K562 (cell line): ENCODE measurements at regions not wholly inside any gene's neighbourhood (a gene's known extent, or its start where the extent isn't known, plus 50 kb on each side); places are given as distances from the start of the nearest gene placed in this dataset.

ENCODE experiments used
- ATAC-seq: fragments of 200-7000 bp; cut with Tn5 transposase; 3 replicates; pipeline ENCODE4 v1.9.1; 2020; ENCODE audit warnings: moderate library complexity
- BruUV-seq: library from RNA; stranded (reverse); fragments of 400-500 nt; replicated peaks from 2 replicates; lab custom pipeline; 2021; lab: Mats Ljungman, UMichigan
- CTCF ChIA-PET: fragments of 300-600 bp; formaldehyde crosslinking; extraction: SDS; loops from one replicate; lab custom pipeline; 2021; ENCODE audit warnings: low intra/inter-chr PET ratio; lab: Yijun Ruan, JAX
- POLR2A ChIA-PET: fragments of 300-600, 350-650 bp; sonication (Branson Sonifier 250); formaldehyde crosslinking; extraction: SDS; loops from one replicate; lab custom pipeline; 2021; ENCODE audit warnings: antibody characterized with exemption, inconsistent platforms; lab: Yijun Ruan, JAX
- DNase-seq, 4 experiments: peaks; one replicate each; pipeline versions ENCODE4 v3.0.0 to v3.0.0-alpha.2; 2011 to 2018; ENCODE audit warnings: low spot score in 3 of 4, mixed read lengths in 3 of 4; ENCODE audit errors: extremely low read depth in 1 of 4
- FAIRE-seq: peaks from 2 replicates; lab custom pipeline; 2011; peaks lifted over from hg19 to GRCh38; lab: Jason Lieb, UNC
- H2AFZ ChIP-seq: 2 replicates; pipeline ENCODE4 v1.6.0; 2011; ENCODE audit warnings: low read depth, low read length, control low read depth, inconsistent platforms
- H3K27ac ChIP-seq: fragments of 200-600 bp; 3 replicates; pipeline ENCODE4 v1.8.0; 2011; ENCODE audit warnings: low read depth, mild to moderate bottlenecking, control low read depth, inconsistent platforms, low read length, moderate library complexity, mixed read lengths; ENCODE audit errors: extremely low read depth
- H3K27me3 ChIP-seq, 2 experiments: fragments of 300-600 bp in 1 of 2; 2 replicates in 1 of 2; 3 replicates in 1 of 2; pipeline versions ENCODE4 v1.6.0 to v1.8.0; 2011; ENCODE audit warnings: inconsistent platforms in 2 of 2, low read length in 2 of 2, mild to moderate bottlenecking in 1 of 2, mixed read lengths in 1 of 2, moderate library complexity in 1 of 2; ENCODE audit not compliant: control insufficient read depth in 2 of 2, insufficient read depth in 2 of 2
- H3K36me3 ChIP-seq: fragments of 300-600 bp; 3 replicates; pipeline ENCODE4 v1.8.0; 2011; ENCODE audit warnings: mild to moderate bottlenecking, low read length, inconsistent platforms; ENCODE audit not compliant: control insufficient read depth, insufficient read depth
- H3K4me1 ChIP-seq, 2 experiments: fragments of 200-600 bp in 1 of 2; replicated peaks in 1 of 2; 2 replicates in 1 of 2; 3 replicates in 1 of 2; pipeline versions ENCODE4 v1.5.1 to v1.8.0; 2011; ENCODE audit warnings: inconsistent platforms in 2 of 2, low read length in 2 of 2, mild to moderate bottlenecking in 1 of 2, mixed read lengths in 1 of 2, moderate library complexity in 1 of 2; ENCODE audit not compliant: control insufficient read depth in 2 of 2, insufficient read depth in 2 of 2
- H3K4me2 ChIP-seq: 2 replicates; pipeline ENCODE4 v1.6.1; 2011; ENCODE audit warnings: low read length, control low read depth, inconsistent platforms, mixed read lengths; ENCODE audit not compliant: insufficient read depth
- H3K4me3 ChIP-seq: fragments of 200-600 bp; sonication (generic), shearing (Covaris generic); 2 replicates; pipeline ENCODE4 v1.5.1; 2016; ENCODE audit warnings: control low read depth, inconsistent platforms
- H3K79me2 ChIP-seq: fragments of 200-600 bp; 3 replicates; pipeline ENCODE4 v1.8.0; 2011; ENCODE audit warnings: low read length, inconsistent platforms; ENCODE audit not compliant: control insufficient read depth, insufficient read depth
- H3K9ac ChIP-seq, 2 experiments: 2 replicates each; pipeline versions ENCODE4 v1.6.0 to v1.6.1; 2011; ENCODE audit warnings: low read depth in 2 of 2, low read length in 2 of 2, control low read depth in 1 of 2, inconsistent platforms in 1 of 2, mild to moderate bottlenecking in 1 of 2, mixed read lengths in 1 of 2; ENCODE audit not compliant: insufficient read depth in 1 of 2
- H3K9me1 ChIP-seq: one replicate; pipeline ENCODE4 v1.6.0; 2011; ENCODE audit warnings: inconsistent platforms, mild to moderate bottlenecking, low read length, moderate library complexity; ENCODE audit not compliant: control insufficient read depth, insufficient read depth
- H3K9me3 ChIP-seq: replicated peaks from 2 replicates; pipeline ENCODE4 v1.5.1; 2011; ENCODE audit warnings: low read depth, low read length, inconsistent platforms; ENCODE audit not compliant: control insufficient read depth, insufficient read depth
- H4K20me1 ChIP-seq: replicated peaks from 2 replicates; pipeline ENCODE4 v1.6.1; 2011; ENCODE audit warnings: low read length, inconsistent platforms, mixed read lengths; ENCODE audit not compliant: control insufficient read depth, insufficient read depth
- BRCA1 ChIP-seq, 2 experiments: fragments of 450-650 bp in 1 of 2; sonication (generic) in 1 of 2; formaldehyde crosslinking in 1 of 2; IDR thresholded peaks; 2 replicates each; pipeline versions ENCODE4 v1.5.0 to v1.6.1; 2017 to 2020; ENCODE audit warnings: mild to moderate bottlenecking in 1 of 2, missing genetic modification reagents in 1 of 2
- C11orf30 ChIP-seq: fragments of 450-650 bp; IDR thresholded peaks from 2 replicates; pipeline ENCODE4 v1.6.1; 2016; ENCODE audit warnings: low read depth, mild to moderate bottlenecking
- CHD2 ChIP-seq: IDR thresholded peaks from 2 replicates; pipeline ENCODE4 v1.6.1; 2011; ENCODE audit warnings: low read depth, low read length
- MXI1 ChIP-seq: IDR thresholded peaks from 2 replicates; pipeline ENCODE4 v1.6.1; 2011; ENCODE audit warnings: low read depth, mild to moderate bottlenecking, improper control_type of control experiment, low read length
- NCOR1 ChIP-seq: fragments of 450-650 bp; IDR thresholded peaks from 2 replicates; pipeline ENCODE4 v1.6.1; 2016; ENCODE audit warnings: mild to moderate bottlenecking, moderate library complexity
- RAD21 ChIP-seq, 2 experiments: fragments of 250-450 bp in 1 of 2; fragments of 450-650 bp in 1 of 2; sonication (Bioruptor Pico) in 1 of 2; formaldehyde crosslinking in 1 of 2; IDR thresholded peaks in 1 of 2; conservative IDR thresholded peaks in 1 of 2; 2 replicates each; pipeline versions ENCODE4 v1.4.0 to v1.8.0; 2020 to 2022; ENCODE audit warnings: mild to moderate bottlenecking in 2 of 2, moderate library complexity in 1 of 2
- RFX1 ChIP-seq: fragments of 450-650 bp; IDR thresholded peaks from 2 replicates; pipeline ENCODE4 v1.6.1; 2016; ENCODE audit warnings: mild to moderate bottlenecking, moderate library complexity
- SAP30 ChIP-seq: fragments of 200-600 bp; sonication (generic); IDR thresholded peaks from 2 replicates; pipeline ENCODE4 v1.6.1; 2012; ENCODE audit warnings: borderline replicate concordance, low read depth, mild to moderate bottlenecking, moderate library complexity, low read length, control low read depth, inconsistent platforms; ENCODE audit not compliant: insufficient read depth, poor library complexity, severe bottlenecking
- XRCC3 ChIP-seq: fragments of 450-650 bp; IDR thresholded peaks from 2 replicates; pipeline ENCODE4 v1.6.1; 2017; ENCODE audit warnings: mild to moderate bottlenecking, moderate library complexity
- ZNF140 ChIP-seq: fragments of 250-450 bp; sonication (Bioruptor Pico); IDR thresholded peaks from 2 replicates; pipeline ENCODE4 v1.8.0; 2021; ENCODE audit warnings: moderate library complexity, mild to moderate bottlenecking, inconsistent platforms
- WGBS: fragments of 100-300 bp; shearing (Covaris generic); methylation state at CpG from one replicate; pipeline ENCODE4 v1.1.6; 2016; ENCODE audit warnings: low coverage, mixed read lengths; ENCODE audit not compliant: insufficient coverage; ENCODE audit errors: missing lambda C conversion rate; 5-methylcytosine and 5-hydroxymethylcytosine counted together
- in situ Hi-C: fragments of 300-500 bp; cut with MboI; formaldehyde crosslinking; loops from 4 replicates; pipeline ENCODE4 v1.15.0; 2018; ENCODE audit warnings: inconsistent platforms, mixed read lengths
- intact Hi-C: fragments of 100-400 bp; cut with micrococcal nuclease; formaldehyde crosslinking; loops from 2 replicates; pipeline ENCODE4 v1.14.2; 2022
- TF ChIP-seq, protein P1 (sequence below): fragments of 450-650 bp; IDR thresholded peaks from 2 replicates; pipeline ENCODE4 v1.6.1; 2016; ENCODE audit warnings: missing biosample characterization, missing genetic modification characterization
- TF ChIP-seq, protein P2 (sequence below): fragments of 250-450 bp; sonication (Bioruptor Pico); IDR thresholded peaks from 2 replicates; pipeline ENCODE4 v1.4.0; 2020; ENCODE audit warnings: mild to moderate bottlenecking, moderate library complexity, borderline replicate concordance
- TF ChIP-seq, protein P3 (sequence below), 2 experiments: fragments of 200-800 bp in 1 of 2; sonication (Bioruptor generic) in 1 of 2; sonication (generic) in 1 of 2; formaldehyde crosslinking in 1 of 2; IDR thresholded peaks in 1 of 2; conservative IDR thresholded peaks in 1 of 2; 2 replicates each; pipeline versions ENCODE4 v1.5.0 to v1.6.1; 2016 to 2020; ENCODE audit warnings: missing compliant biosample characterization in 1 of 2, missing genetic modification characterization in 1 of 2, missing genetic modification reagents in 1 of 2

DNA sequence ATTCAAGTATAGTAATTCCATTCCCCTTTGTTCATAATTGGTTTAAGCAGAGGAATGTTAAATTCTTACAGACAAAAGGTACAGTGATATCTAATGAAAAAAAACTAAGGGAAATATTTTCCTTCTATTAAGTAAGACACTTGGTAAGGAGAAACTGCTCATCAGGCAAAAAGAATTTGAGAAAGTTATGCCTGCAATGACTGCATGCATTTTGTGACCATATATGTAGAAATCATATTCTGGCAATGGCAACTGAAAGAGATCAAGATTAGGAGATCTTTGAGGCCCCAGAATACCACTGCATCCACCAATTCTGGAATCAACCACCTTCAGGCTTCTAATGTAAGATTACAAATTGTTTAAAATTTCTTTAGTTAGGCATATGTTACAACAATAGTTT is 364.8 kb downstream of the PCDH10 start:
- no TSS peak for BruUV-seq

DNA sequence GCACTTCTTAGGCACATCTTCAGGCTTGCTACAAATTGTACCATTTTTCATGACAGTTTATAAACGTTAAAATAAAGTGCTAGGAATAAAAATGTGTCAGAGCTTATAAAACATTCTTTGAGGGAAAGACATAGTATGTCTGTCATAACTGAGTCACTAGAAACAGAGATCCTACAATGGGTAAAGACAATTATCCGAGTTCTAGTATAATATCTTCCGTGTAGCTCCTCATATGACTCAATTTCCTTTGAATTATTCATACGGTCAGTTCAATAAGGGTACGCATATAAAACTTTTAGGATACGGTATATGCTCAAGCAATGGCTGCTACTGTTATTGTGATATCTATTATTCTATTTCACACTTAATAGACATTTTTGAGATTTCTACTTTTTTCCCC is 349.1 kb downstream of the PCDH10 start:
- Histone ChIP-seq H3K27me3 (no peaks in the 10 kb centered on the region), H3K9ac (no peak overlapping the region), H3K4me2 (no peak overlapping the region), H3K9me3 (no peaks in the 10 kb centered on the region), H3K79me2 (no peaks in the 10 kb centered on the region), H3K9me1 (no peaks in the 10 kb centered on the region), H3K4me3 (no peak overlapping the region), H3K4me1 (no peaks in the 10 kb centered on the region), H4K20me1 (no peaks in the 10 kb centered on the region), H3K36me3 (no peaks in the 10 kb centered on the region), H3K27ac (no peak overlapping the region), H2AFZ (no peak overlapping the region)
- DNase-seq (no peak), FAIRE-seq (no peak), ATAC-seq (no peak)
- POLR2A ChIA-PET = no interaction called here
- BruUV-seq = no TSS peak
- in situ Hi-C loops (no loop called here), intact Hi-C loops (no loop called here)
- WGBS = 21% methylated on average over 6 of the region's 6 CpGs
- CTCF ChIA-PET = no interaction called here
- TF ChIP-seq, protein P1, sequence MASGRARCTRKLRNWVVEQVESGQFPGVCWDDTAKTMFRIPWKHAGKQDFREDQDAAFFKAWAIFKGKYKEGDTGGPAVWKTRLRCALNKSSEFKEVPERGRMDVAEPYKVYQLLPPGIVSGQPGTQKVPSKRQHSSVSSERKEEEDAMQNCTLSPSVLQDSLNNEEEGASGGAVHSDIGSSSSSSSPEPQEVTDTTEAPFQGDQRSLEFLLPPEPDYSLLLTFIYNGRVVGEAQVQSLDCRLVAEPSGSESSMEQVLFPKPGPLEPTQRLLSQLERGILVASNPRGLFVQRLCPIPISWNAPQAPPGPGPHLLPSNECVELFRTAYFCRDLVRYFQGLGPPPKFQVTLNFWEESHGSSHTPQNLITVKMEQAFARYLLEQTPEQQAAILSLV (tag) = no peak
- TF ChIP-seq, protein P2, sequence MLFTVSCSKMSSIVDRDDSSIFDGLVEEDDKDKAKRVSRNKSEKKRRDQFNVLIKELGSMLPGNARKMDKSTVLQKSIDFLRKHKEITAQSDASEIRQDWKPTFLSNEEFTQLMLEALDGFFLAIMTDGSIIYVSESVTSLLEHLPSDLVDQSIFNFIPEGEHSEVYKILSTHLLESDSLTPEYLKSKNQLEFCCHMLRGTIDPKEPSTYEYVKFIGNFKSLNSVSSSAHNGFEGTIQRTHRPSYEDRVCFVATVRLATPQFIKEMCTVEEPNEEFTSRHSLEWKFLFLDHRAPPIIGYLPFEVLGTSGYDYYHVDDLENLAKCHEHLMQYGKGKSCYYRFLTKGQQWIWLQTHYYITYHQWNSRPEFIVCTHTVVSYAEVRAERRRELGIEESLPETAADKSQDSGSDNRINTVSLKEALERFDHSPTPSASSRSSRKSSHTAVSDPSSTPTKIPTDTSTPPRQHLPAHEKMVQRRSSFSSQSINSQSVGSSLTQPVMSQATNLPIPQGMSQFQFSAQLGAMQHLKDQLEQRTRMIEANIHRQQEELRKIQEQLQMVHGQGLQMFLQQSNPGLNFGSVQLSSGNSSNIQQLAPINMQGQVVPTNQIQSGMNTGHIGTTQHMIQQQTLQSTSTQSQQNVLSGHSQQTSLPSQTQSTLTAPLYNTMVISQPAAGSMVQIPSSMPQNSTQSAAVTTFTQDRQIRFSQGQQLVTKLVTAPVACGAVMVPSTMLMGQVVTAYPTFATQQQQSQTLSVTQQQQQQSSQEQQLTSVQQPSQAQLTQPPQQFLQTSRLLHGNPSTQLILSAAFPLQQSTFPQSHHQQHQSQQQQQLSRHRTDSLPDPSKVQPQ (CRISPR knock-in tag) = no peak
- TF ChIP-seq NCOR1 (no peak), C11orf30 (no peak), BRCA1 (IDR thresholded peaks at IDR 0.05) (no peak), BRCA1 (CRISPR knock-in tag; IDR thresholded peaks at IDR 0.05) (no peak), XRCC3 (no peak)

More for the DNA sequence above, 364.8 kb downstream of the PCDH10 start:
- Histone ChIP-seq H3K79me2 (no peaks in the 10 kb centered on the region), H3K36me3 (no peaks in the 10 kb centered on the region), H3K4me1 (no peaks in the 10 kb centered on the region), H3K27me3 (no peaks in the 10 kb centered on the region), H3K27ac (no peak overlapping the region), H3K9me3 (no peaks in the 10 kb centered on the region), H4K20me1 (no peaks in the 10 kb centered on the region), H2AFZ (no peak overlapping the region), H3K4me3 (no peak overlapping the region), H3K9ac (no peak overlapping the region), H3K4me2 (no peak overlapping the region), H3K9me1 (no peaks in the 10 kb centered on the region)
- TF ChIP-seq ZNF140 (CRISPR knock-in tag) (no peak), RFX1 (no peak), MXI1 (no peak), SAP30 (no peak), RAD21 (CRISPR knock-in tag; conservative IDR thresholded peaks at IDR 0.05 in 1 of 2, IDR thresholded peaks at IDR 0.05 in 1 of 2) (no peak), CHD2 (no peak)
- TF ChIP-seq, protein P3, sequence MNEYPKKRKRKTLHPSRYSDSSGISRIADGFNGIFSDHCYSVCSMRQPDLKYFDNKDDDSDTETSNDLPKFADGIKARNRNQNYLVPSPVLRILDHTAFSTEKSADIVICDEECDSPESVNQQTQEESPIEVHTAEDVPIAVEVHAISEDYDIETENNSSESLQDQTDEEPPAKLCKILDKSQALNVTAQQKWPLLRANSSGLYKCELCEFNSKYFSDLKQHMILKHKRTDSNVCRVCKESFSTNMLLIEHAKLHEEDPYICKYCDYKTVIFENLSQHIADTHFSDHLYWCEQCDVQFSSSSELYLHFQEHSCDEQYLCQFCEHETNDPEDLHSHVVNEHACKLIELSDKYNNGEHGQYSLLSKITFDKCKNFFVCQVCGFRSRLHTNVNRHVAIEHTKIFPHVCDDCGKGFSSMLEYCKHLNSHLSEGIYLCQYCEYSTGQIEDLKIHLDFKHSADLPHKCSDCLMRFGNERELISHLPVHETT (CRISPR knock-in tag; conservative IDR thresholded peaks at IDR 0.05 in 1 of 2, IDR thresholded peaks at IDR 0.05 in 1 of 2) = no peak
- intact Hi-C loops = no loop called here
- DNase-seq (no peak), ATAC-seq (no peak), FAIRE-seq (no peak)
- CTCF ChIA-PET = no interaction called here
- POLR2A ChIA-PET = no interaction called here
- in situ Hi-C loops = no loop called here
